Panc1 (cell line): ENCODE measurements at regions not wholly inside any gene's neighbourhood (a gene's known extent, or its start where the extent isn't known, plus 50 kb on each side); places are given as distances from the start of the nearest gene placed in this dataset.

Source experiments
- ATAC-seq: fragments of 200-7000 bp; cut with Tn5 transposase; 2 replicates; pipeline ENCODE4 v1.9.1; 2020; ENCODE audit warnings: mild to moderate bottlenecking, moderate library complexity
- BruUV-seq: library from RNA; stranded (reverse); fragments of 400-500 nt; replicated peaks from 2 replicates; lab custom pipeline; 2021; lab: Mats Ljungman, UMichigan
- CTCF ChIA-PET: fragments of 300-600 bp; sonication (Branson Sonifier 250); formaldehyde crosslinking; loops from one replicate; lab custom pipeline; 2022; ENCODE audit warnings: antibody characterized with exemption; lab: Charles Lee
- POLR2A ChIA-PET: fragments of 300-600 bp; sonication (Branson Sonifier 250); formaldehyde crosslinking; loops from one replicate; lab custom pipeline; 2022; ENCODE audit warnings: antibody characterized with exemption; lab: Charles Lee
- DNase-seq: peaks from one replicate; pipeline ENCODE4 v3.0.0-alpha.2; 2010; ENCODE audit warnings: low read depth, low spot score
- H3K27ac ChIP-seq: 2 replicates; pipeline ENCODE4 v1.5.1; 2011; ENCODE audit warnings: mild to moderate bottlenecking, low read length, inconsistent platforms
- H3K27me3 ChIP-seq: fragments of 200-500 bp; sonication (Bioruptor generic); 2 replicates; pipeline ENCODE4 v1.6.0; 2014; ENCODE audit warnings: low read length, inconsistent platforms; ENCODE audit not compliant: control insufficient read depth, insufficient read depth
- H3K36me3 ChIP-seq: fragments of 200-500 bp; sonication (Bioruptor generic); 2 replicates; pipeline ENCODE4 v1.5.1; 2014; ENCODE audit warnings: inconsistent platforms, mild to moderate bottlenecking, low read length, moderate library complexity; ENCODE audit not compliant: control insufficient read depth, insufficient read depth
- H3K4me1 ChIP-seq: 2 replicates; pipeline ENCODE4 v1.5.1; 2011; ENCODE audit warnings: inconsistent platforms, mild to moderate bottlenecking, low read length, moderate library complexity; ENCODE audit not compliant: control insufficient read depth, insufficient read depth
- H3K4me3 ChIP-seq, 2 experiments: 2 replicates each; pipeline ENCODE4 v1.5.1; 2011 to 2012; ENCODE audit warnings: low read depth in 2 of 2, low read length in 2 of 2, mild to moderate bottlenecking in 2 of 2, inconsistent platforms in 1 of 2, moderate library complexity in 1 of 2
- H3K9me3 ChIP-seq: fragments of 200-500 bp; sonication (Bioruptor generic); 2 replicates; pipeline ENCODE4 v1.5.1; 2014; ENCODE audit warnings: low read depth, mild to moderate bottlenecking, inconsistent platforms, low read length, moderate library complexity; ENCODE audit not compliant: control insufficient read depth, insufficient read depth
- CTCF ChIP-seq: fragments of 450-650 bp; IDR thresholded peaks from 2 replicates; pipeline ENCODE4 v1.5.1; 2017; ENCODE audit warnings: mild to moderate bottlenecking
- POLR2AphosphoS5 ChIP-seq: IDR thresholded peaks from 2 replicates; pipeline ENCODE4 v1.6.1; 2012; ENCODE audit warnings: mild to moderate bottlenecking, low read depth, low read length, moderate library complexity
- SIN3A ChIP-seq: IDR thresholded peaks from 2 replicates; pipeline ENCODE4 v1.6.1; 2012; ENCODE audit warnings: low read depth, mild to moderate bottlenecking, low read length, moderate library complexity, borderline replicate concordance; ENCODE audit not compliant: insufficient read depth
- TCF7L2 ChIP-seq: IDR thresholded peaks from 2 replicates; pipeline ENCODE4 v1.6.1; 2011; ENCODE audit warnings: mild to moderate bottlenecking, low read depth, low read length, inconsistent platforms
- in situ Hi-C: cut with HindIII; loops from 2 replicates; pipeline ENCODE4 v1.10.0; 2016; ENCODE audit warnings: low sequenced_read_pairs, low pct_unique_long_range_greater_than_20kb
- intact Hi-C: fragments of 100-400 bp; cut with micrococcal nuclease; formaldehyde crosslinking; loops from one replicate; pipeline ENCODE4 v1.10.0; 2022; ENCODE audit not compliant: unreplicated experiment
- TF ChIP-seq, protein P1 (sequence below), 2 experiments: IDR thresholded peaks; 2 replicates each; pipeline ENCODE4 v1.6.1; 2011 to 2012; ENCODE audit warnings: low read depth in 2 of 2, control low read depth in 1 of 2, low read length in 1 of 2, mild to moderate bottlenecking in 1 of 2, moderate library complexity in 1 of 2; ENCODE audit not compliant: insufficient read depth in 1 of 2

DNA sequence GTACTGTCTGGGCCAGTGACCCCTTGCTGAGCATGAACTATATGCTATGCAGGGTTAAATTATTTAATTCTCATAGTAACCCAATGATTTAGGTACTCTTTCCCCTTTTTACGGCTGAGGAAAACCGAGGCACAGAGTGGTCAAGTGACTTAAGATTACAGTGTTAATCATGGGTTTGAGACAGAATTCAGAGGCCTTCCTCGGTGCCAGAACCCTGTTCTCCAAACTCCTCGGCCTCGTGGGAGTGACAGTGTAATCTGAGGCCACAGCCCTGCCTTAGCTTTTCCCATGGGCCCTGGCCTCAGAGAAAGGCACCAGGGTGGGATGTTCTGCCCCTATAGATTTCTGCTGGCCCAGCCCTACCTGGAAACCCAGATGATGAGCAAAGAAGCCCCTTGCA is 86.4 kb upstream of the ZNF648 start:
- in situ Hi-C loops (no loop called here), intact Hi-C loops (no loop called here)
- H3K4me3 ChIP-seq: no peak overlapping the region
- DNase-seq (no peak), ATAC-seq (no peak)
- H3K27ac ChIP-seq: no peak overlapping the region
- TF ChIP-seq POLR2AphosphoS5 (no peak), CTCF (no peak), TCF7L2 (no peak), SIN3A (no peak)
- TF ChIP-seq, protein P1, sequence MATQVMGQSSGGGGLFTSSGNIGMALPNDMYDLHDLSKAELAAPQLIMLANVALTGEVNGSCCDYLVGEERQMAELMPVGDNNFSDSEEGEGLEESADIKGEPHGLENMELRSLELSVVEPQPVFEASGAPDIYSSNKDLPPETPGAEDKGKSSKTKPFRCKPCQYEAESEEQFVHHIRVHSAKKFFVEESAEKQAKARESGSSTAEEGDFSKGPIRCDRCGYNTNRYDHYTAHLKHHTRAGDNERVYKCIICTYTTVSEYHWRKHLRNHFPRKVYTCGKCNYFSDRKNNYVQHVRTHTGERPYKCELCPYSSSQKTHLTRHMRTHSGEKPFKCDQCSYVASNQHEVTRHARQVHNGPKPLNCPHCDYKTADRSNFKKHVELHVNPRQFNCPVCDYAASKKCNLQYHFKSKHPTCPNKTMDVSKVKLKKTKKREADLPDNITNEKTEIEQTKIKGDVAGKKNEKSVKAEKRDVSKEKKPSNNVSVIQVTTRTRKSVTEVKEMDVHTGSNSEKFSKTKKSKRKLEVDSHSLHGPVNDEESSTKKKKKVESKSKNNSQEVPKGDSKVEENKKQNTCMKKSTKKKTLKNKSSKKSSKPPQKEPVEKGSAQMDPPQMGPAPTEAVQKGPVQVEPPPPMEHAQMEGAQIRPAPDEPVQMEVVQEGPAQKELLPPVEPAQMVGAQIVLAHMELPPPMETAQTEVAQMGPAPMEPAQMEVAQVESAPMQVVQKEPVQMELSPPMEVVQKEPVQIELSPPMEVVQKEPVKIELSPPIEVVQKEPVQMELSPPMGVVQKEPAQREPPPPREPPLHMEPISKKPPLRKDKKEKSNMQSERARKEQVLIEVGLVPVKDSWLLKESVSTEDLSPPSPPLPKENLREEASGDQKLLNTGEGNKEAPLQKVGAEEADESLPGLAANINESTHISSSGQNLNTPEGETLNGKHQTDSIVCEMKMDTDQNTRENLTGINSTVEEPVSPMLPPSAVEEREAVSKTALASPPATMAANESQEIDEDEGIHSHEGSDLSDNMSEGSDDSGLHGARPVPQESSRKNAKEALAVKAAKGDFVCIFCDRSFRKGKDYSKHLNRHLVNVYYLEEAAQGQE (IDR thresholded peaks at IDR 0.05; ENCODE audit: insufficient read depth in 1 of 2, low read depth in 2 of 2, low read length in 1 of 2): no peak
- H3K27me3 ChIP-seq: no peaks in the 10 kb centered on the region
- CTCF ChIA-PET: no interaction called here
- POLR2A ChIA-PET: no interaction called here
- H3K36me3 ChIP-seq: no peaks in the 10 kb centered on the region
- H3K9me3 ChIP-seq: no peaks in the 10 kb centered on the region
- BruUV-seq: no TSS peak
- no peaks in the 10 kb centered on the region for H3K4me1 ChIP-seq

GRCh38 chr1:182147136-182147820 is 85.8 kb upstream of the ZNF648 start:
- intact Hi-C loops: no loop called here
- no TSS peak for BruUV-seq
- CTCF ChIA-PET: no interaction called here
- H3K36me3 ChIP-seq: no peaks in the 10 kb centered on the region
- in situ Hi-C loops: no loop called here
- no peak overlapping the region for H3K27ac ChIP-seq
- no peaks in the 10 kb centered on the region for H3K9me3 ChIP-seq
- H3K27me3 ChIP-seq: no peaks in the 10 kb centered on the region
- POLR2A ChIA-PET: no interaction called here
- ATAC-seq (no peak), DNase-seq (no peak)
- H3K4me3 ChIP-seq: no peak overlapping the region
- TF ChIP-seq CTCF: no peak
- TF ChIP-seq, protein P1 (IDR thresholded peaks at IDR 0.05; ENCODE audit: insufficient read depth in 1 of 2, low read depth in 2 of 2, low read length in 1 of 2): no peak
- TF ChIP-seq TCF7L2: no peak
- no peak for TF ChIP-seq SIN3A
- no peak for TF ChIP-seq POLR2AphosphoS5
- H3K4me1 ChIP-seq: no peaks in the 10 kb centered on the region
